Fibroblast of the aortic adventitia (primary cell): ENCODE measurements at regions not wholly inside any gene's neighbourhood (a gene's known extent, or its start where the extent isn't known, plus 50 kb on each side); places are given as distances from the start of the nearest gene placed in this dataset.
"Not testable (repeated sequence)": the region's sequence is repeated elsewhere in the genome, so short reads cannot be mapped to it uniquely, and the experiment has no call there.

Source experiments
- DNase-seq: peaks from one replicate; pipeline ENCODE4 v3.0.0-alpha.2; 2010; ENCODE audit warnings: low read depth
- H3K4me3 ChIP-seq: 2 replicates; pipeline ENCODE4 v1.5.1; 2011; ENCODE audit warnings: low read depth, mild to moderate bottlenecking, control low read depth, low read length, moderate library complexity
- TF ChIP-seq, protein P1 (sequence below): IDR thresholded peaks from 2 replicates; pipeline ENCODE4 v1.5.1; 2011; ENCODE audit warnings: mild to moderate bottlenecking, low read length, control low read depth, inconsistent platforms; ENCODE audit not compliant: insufficient read depth

DNA sequence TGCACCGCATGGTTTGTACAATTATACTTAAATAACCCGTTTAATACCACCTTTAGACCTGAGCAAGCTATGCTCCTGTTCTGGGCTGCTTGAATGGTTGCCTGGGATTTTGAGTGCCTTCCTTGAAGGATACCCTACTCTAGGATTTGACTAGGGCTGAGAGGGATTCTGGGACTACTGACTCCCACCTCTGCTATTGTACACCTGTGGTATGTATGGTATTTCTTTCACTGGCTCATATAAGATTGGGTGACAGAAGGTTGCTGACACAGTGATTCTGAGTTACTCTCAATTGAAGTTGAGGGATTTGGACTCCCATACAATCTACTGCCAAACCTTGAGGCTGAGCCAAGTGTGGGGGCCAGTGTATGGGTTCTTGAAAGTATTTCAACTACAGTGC lies 494.4 kb upstream of the SEMA3D start:
- TF ChIP-seq, protein P1, sequence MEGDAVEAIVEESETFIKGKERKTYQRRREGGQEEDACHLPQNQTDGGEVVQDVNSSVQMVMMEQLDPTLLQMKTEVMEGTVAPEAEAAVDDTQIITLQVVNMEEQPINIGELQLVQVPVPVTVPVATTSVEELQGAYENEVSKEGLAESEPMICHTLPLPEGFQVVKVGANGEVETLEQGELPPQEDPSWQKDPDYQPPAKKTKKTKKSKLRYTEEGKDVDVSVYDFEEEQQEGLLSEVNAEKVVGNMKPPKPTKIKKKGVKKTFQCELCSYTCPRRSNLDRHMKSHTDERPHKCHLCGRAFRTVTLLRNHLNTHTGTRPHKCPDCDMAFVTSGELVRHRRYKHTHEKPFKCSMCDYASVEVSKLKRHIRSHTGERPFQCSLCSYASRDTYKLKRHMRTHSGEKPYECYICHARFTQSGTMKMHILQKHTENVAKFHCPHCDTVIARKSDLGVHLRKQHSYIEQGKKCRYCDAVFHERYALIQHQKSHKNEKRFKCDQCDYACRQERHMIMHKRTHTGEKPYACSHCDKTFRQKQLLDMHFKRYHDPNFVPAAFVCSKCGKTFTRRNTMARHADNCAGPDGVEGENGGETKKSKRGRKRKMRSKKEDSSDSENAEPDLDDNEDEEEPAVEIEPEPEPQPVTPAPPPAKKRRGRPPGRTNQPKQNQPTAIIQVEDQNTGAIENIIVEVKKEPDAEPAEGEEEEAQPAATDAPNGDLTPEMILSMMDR = no peak
- no peak for DNase-seq
- no peak overlapping the region for H3K4me3 ChIP-seq

- not testable (repeated sequence) for H3K4me3 ChIP-seq, DNase-seq
These were observed 488.2 kb upstream of the SEMA3D start for GRCh38 chr7:85675093-85675492.

GRCh38 chr7:85673876-85674275 lies 487.0 kb upstream of the SEMA3D start:
- no peak overlapping the region for H3K4me3 ChIP-seq
- TF ChIP-seq, protein P1 = no peak
- no peak for DNase-seq

DNA sequence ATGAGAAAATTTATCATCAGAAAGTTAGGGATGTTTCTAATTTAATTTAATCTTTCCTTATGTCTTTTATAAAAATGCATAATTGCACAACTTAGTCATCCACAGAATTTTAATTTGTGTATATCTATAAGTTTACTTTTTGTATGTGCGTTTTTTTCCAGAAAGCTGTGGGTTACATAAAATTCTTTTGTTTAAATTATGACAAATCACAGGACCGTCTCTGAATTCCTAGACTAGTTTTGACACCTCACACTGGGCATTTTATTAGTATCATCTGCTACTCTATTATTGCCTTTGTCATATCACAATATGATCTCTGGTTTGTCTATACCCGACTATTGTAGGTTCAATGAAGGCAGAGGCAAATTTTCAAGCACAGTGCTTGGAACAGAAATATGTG lies 482.4 kb upstream of the SEMA3D start:
- no peak for DNase-seq
- TF ChIP-seq, protein P1 = no peak
- no peak overlapping the region for H3K4me3 ChIP-seq

DNA sequence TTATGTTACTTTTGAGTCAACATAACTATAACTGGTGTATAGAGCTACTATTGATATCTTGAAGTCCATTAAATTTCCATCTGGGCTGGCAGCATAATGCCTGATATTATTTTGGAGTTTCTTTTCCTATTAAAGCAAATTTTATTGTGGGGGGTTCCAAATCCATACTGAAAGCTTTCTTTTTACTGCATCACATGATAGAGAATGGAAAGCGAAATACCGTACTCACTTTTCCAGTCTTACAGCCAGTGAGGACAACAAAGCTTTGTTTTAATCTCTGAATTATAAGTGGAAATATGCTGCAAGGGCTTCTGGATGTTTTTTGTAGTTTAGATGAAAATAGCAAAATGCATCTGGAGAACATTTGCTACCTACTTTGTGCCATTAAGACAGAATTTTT lies 477.5 kb upstream of the SEMA3D start:
- no peak for DNase-seq
- TF ChIP-seq, protein P1 = no peak
- H3K4me3 ChIP-seq = no peak overlapping the region

- TF ChIP-seq, protein P1 = no peak
- DNase-seq = no peak
- H3K4me3 ChIP-seq = no peak overlapping the region
These were observed 472.5 kb upstream of the SEMA3D start for GRCh38 chr7:85659364-85659763.

DNA sequence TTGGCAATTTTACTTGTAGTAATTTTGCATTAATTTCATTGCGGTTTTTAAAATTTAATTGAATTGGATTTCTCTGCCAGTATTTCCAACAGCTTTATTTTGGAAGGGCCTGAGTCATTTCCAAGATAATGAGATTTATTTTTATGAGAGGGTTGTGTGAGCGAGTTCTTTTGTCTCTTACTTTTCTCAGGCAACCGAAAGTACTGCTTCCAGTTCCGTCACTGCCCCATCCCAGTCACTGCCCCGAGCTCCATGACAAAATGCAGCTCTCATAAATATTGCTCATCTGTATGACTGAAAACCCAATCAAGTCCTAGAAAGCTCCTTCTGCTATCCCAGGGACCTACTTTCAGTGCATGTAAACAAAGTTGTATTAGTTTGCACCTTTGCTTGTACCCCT lies 468.4 kb upstream of the SEMA3D start:
- TF ChIP-seq, protein P1 = no peak
- H3K4me3 ChIP-seq = no peak overlapping the region
- DNase-seq = no peak
